GM20431 (cell line): ENCODE measurements at regions not wholly inside any gene's neighbourhood (a gene's known extent, or its start where the extent isn't known, plus 50 kb on each side); places are given as distances from the start of the nearest gene placed in this dataset.

Experiments used
- in situ Hi-C: fragments of 300-500 bp; cut with MseI, MboI; formaldehyde crosslinking; loops from one replicate; pipeline ENCODE4 v1.15.0; 2020; ENCODE audit warnings: low sequenced_read_pairs; ENCODE audit not compliant: unreplicated experiment

GRCh38 chr2:234231460-234231859 lies 181.0 kb downstream of the SPP2 start:
- in situ Hi-C loops, result no loop called here

GRCh38 chr2:234219046-234219310 lies 168.5 kb downstream of the SPP2 start:
- in situ Hi-C loops, result no loop called here

GRCh38 chr2:234218266-234219045 lies 168.0 kb downstream of the SPP2 start:
- in situ Hi-C loops, result no loop called here

GRCh38 chr2:234212534-234212933 lies 162.0 kb downstream of the SPP2 start:
- in situ Hi-C loops, result no loop called here

GRCh38 chr2:234211797-234212196 lies 161.3 kb downstream of the SPP2 start:
- in situ Hi-C loops, result no loop called here

- in situ Hi-C loops, result no loop called here
Measured at GRCh38 chr2:234206738-234207137, 156.2 kb downstream of the SPP2 start.

- in situ Hi-C loops, result no loop called here
Measured at GRCh38 chr2:234204480-234204879, 154.0 kb downstream of the SPP2 start.

GRCh38 chr2:234203135-234203984 lies 152.9 kb downstream of the SPP2 start:
- in situ Hi-C loops, result no loop called here

GRCh38 chr2:234202601-234203000 lies 152.1 kb downstream of the SPP2 start:
- in situ Hi-C loops, result no loop called here

- in situ Hi-C loops, result no loop called here
Measured at GRCh38 chr2:234199996-234200395, 149.5 kb downstream of the SPP2 start.

- in situ Hi-C loops, result no loop called here
Measured at GRCh38 chr2:234198976-234199375, 148.5 kb downstream of the SPP2 start.

GRCh38 chr2:234195516-234195915 lies 145.0 kb downstream of the SPP2 start:
- in situ Hi-C loops, result no loop called here

GRCh38 chr2:234193977-234194563 lies 143.6 kb downstream of the SPP2 start:
- in situ Hi-C loops, result no loop called here

- in situ Hi-C loops, result no loop called here
Measured at GRCh38 chr2:234191819-234192407, 141.4 kb downstream of the SPP2 start.

- in situ Hi-C loops, result no loop called here
Measured at GRCh38 chr2:234189786-234190300, 139.3 kb downstream of the SPP2 start.

- in situ Hi-C loops, result no loop called here
Measured at GRCh38 chr2:234189230-234189629, 138.7 kb downstream of the SPP2 start.

- in situ Hi-C loops, result no loop called here
Measured at GRCh38 chr2:234187646-234188174, 137.2 kb downstream of the SPP2 start.

GRCh38 chr2:234181121-234181520 lies 130.6 kb downstream of the SPP2 start:
- in situ Hi-C loops, result no loop called here

- in situ Hi-C loops, result no loop called here
Measured at GRCh38 chr2:234179031-234179363, 128.5 kb downstream of the SPP2 start.

- in situ Hi-C loops, result no loop called here
Measured at GRCh38 chr2:234178330-234179030, 128.0 kb downstream of the SPP2 start.
